MV-4-11 (cell line): ENCODE measurements at regions not wholly inside any gene's neighbourhood (a gene's known extent, or its start where the extent isn't known, plus 50 kb on each side); places are given as distances from the start of the nearest gene placed in this dataset.
"Not testable (repeated sequence)": the region's sequence is repeated elsewhere in the genome, so short reads cannot be mapped to it uniquely, and the experiment has no call there.

Experiments used
- DNase-seq: peaks from one replicate; lab custom pipeline; 2025; lab: John Stamatoyannopoulos, UW

GRCh38 chr4:156312261-156312847, 358.7 kb upstream of the CTSO start:
- peak; percentile 23 for DNase-seq

GRCh38 chr4:156309031-156309430, 355.4 kb upstream of the CTSO start:
- no peak for DNase-seq

- no peak for DNase-seq
Measured at GRCh38 chr4:156303708-156304107, 350.0 kb upstream of the CTSO start.

DNA sequence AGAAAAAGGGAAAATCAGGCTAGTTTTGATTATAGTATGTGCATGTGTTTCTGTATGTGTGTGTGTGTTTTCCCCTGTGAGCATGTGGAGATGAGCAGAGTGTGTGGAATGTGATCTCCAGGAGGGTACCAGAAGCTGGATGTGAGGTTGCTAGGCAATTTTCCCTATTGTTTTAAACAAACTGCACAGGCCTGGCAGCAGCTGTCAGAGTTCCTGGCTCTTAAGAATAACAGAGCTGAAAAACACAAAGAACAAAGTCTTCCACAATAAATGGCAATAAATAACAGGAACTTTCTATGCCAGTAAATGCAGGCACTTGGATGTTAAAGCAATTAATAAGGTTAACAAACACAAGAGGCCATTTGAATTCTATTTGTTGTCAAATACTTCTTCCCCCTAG, 344.6 kb upstream of the CTSO start:
- no peak for DNase-seq

DNA sequence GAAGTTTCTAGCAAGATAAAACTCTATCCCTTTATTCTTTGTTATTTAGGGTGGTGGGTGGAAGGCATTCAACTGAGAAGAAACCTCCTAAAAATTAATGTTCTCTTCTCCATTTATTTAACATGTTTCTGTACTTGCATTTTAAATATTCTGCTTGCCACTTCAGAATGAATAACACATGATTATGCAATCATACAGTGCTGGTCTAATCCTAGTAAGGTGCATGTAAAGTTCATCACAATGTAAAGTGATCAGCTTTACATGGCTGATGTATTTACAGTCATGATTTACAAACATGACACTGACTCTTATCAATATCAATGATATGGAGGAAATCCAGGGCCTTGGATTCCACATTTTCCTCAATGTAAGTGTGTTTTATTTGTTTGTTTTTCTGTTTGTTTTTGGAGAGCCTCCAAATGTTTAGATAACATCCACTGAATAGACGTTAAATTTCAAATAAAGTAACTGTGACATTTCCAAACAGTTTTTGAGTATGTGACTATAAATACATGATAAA, 342.1 kb upstream of the CTSO start:
- peak; percentile 25 for DNase-seq

- peak; percentile 85 for DNase-seq
Measured at GRCh38 chr4:156294577-156294976, 340.9 kb upstream of the CTSO start.

DNA sequence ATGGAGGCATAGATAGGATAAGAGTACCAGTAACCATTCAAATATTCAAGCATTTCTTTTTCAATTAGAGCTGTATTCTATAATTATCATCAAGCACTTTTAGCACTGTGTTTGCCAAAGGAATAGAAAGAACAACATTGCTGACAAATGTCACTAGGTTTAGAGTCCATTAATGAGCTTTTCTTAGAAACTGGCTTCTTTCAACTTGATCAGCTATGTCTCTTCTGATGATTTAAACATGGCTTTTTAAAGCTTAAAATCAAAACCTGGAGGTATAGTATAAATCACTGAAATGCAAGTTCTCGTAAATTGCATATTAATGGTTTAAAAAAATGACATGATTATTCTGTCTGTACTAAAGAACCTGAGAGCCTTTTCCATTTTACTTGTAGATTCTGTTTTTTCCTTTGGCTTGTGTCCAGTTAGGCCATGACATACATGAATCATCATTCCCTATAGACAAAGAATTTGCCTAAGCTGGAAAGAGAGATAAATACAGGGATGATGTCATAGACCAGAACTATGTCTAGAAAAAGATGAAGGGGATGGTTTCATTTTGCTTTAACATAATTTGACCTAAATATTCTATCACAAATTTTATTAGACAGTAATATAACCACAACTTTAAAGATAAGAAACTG, 340.1 kb upstream of the CTSO start:
- DNase-seq: no peak

- DNase-seq: no peak
Measured at GRCh38 chr4:156291317-156291716, 337.7 kb upstream of the CTSO start.

DNA sequence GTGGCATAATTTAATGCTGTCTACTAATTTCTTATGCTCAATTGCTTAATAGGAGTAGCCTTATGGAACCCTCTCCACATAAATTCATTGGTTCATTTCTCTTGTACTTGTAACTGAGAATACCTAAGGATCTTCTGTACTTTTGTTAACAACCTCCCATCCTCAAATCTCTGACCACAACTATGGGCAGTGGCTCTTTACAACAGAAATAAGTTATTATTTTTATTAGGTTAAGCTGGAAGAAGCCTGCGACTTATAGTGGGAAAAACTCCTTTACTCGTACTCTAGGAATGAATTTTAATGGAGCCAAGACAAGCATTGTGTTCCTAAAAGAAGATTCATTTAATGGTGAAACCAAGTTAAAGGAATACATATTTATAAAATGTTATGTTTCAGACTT, 337.1 kb upstream of the CTSO start:
- DNase-seq: no peak

DNA sequence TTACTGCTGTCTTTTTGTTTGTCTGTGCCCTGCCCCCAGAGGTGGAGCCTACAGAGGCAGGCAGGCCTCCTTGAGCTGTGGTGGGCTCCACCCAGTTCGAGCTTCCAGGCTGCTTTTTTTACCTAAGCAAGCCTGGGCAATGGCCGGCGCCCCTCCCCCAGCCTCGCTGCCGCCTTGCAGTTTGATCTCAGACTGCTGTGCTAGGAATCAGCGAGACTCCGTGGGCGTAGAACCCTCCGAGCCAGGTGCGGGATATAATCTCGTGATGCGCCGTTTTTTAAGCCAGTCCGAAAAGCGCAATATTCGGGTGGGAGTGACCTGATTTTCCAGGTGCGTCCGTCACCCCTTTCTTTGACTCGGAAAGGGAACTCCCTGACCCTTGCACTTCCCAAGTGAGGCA, 336.4 kb upstream of the CTSO start:
- not testable (repeated sequence) for DNase-seq

DNA sequence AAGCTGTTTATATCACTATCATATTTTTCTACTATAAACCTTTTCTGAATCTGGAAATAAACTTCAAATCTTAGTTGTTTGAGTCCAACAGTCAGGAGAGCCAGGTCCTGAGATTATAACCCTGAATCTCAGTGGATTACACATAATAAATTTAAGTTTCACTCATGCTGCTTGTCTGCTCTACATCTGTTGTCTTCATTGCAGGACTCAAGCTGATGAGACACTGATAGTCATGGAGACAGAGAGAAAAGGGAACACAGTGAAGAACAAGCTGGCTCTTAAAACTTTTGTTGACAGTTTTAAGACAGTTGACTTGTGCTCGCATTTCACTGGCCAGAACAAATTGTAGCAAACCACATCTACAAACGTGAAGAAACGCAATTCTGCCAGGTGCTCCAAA, 327.0 kb upstream of the CTSO start:
- no peak for DNase-seq

DNA sequence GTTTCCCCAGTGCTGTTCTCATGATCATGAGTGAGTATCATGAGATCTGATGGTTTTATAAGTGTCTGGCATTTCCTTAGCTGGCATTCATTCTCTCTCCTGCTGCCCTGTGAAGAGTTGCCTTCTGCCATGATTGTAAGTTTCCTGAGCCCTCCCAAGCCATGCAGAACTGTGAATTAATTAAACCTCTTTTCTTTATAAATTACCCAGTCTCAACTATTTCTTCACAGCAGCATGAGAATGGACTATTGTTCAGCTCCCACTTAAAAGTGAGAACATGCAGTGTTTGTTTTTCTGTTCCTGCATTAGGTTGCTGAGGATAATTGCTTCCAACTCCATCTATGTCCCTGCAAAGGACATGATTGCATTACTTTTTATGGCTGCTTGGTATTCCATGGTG, 311.7 kb upstream of the CTSO start:
- DNase-seq: no peak

DNA sequence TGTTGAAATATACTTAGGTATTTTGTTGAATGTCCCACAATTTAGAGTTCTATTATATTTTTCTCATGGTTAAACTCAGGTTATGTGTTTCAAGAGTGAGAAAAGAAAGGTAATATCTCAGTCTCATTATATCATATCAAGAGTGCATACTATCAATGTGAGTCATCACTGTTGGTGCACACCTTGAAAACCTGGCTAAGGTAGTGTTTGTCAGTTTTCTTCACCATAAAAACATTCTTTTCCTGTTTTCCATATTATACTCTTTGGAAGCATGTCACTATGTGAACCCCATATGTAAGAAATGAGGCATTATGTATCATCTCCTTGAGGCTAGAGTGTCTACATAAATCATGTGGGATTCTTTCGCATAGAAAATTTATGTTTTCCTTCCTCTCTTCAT, 307.6 kb upstream of the CTSO start:
- no peak for DNase-seq

DNA sequence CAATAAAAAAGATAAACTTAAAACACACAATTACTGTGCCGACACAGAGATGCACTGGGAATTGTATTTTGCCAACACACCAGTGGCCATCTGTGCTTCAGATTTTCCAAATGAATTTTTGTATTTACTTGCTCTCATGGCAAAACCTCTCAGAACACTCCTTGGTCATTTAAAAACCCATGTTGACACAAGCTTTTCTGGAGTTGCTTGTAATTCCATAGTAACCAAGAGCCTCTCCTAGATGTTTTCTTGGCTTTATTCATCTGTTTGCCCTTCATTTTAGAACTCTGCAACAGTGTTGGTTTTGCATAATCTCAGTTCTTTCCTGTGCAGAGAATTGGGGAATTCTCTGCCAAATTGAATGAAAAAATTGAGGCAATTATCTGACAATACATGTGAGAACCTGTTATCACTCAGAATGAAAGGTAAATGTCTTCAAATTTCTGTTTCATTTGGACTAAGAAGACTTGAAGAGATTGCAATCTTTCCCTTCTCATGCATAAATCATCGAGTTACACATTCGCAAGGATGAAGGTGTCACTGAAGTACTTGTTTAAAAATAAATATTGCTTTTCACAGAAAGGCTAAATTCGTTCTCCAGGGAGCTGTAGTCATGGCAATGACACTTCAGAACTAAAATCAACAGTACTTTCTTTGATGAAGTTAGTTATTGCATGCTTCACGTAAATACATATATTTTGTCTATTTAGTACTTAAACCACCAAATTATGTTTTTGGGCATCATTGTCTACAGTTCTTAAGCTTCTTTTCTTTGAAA, 301.8 kb upstream of the CTSO start:
- no peak for DNase-seq

DNA sequence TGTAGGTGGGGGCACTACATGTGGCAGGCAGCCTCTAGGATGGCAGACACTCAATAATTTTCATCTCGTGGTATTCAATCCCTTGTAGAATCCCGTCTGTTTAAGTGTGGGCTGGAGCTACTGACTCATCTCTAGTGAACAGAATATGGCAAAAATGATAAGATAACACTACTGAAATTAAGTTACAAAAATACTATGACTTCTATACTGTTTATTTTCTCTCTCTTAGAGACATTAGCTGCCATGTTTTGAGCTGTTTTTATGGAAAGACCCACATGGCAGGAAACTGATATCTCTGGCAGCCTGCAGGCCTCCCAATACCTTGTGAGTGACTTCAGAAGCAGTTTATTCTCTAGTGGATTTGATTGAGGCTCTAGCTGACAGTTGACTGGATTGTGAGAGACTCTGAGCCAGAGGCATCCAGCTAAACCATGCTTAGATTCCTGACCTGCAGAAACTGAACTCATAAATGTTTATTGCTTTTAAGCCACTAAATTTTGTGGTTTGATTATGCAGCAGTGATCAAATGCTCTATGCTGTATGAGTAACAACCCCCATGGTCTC, 298.8 kb upstream of the CTSO start:
- no peak for DNase-seq

- no peak for DNase-seq
Measured at GRCh38 chr4:156251373-156252065, 297.9 kb upstream of the CTSO start.

- DNase-seq: peak; percentile 59
Measured at GRCh38 chr4:156248917-156249316, 295.3 kb upstream of the CTSO start.

GRCh38 chr4:156247470-156247869, 293.8 kb upstream of the CTSO start:
- DNase-seq: peak; percentile 41

DNA sequence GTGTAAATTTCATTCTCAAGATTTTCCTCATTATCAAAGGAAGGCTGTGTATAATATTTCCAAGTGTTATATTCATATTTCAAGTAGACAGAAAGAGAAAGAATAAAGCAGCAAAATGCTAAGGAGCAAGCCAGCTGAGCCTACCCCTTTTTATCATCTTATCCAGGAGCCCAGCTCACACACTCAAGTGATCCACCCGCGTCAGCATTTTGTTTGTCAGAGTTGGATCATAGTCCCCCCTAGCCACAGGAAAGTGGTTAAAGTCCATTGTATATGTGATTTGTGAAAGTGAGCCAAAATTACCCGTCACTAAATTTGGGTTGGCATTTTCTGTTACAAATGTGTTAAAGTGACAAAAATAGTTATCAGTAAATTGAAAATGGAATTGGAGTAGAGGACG, 289.3 kb upstream of the CTSO start:
- DNase-seq: no peak

DNA sequence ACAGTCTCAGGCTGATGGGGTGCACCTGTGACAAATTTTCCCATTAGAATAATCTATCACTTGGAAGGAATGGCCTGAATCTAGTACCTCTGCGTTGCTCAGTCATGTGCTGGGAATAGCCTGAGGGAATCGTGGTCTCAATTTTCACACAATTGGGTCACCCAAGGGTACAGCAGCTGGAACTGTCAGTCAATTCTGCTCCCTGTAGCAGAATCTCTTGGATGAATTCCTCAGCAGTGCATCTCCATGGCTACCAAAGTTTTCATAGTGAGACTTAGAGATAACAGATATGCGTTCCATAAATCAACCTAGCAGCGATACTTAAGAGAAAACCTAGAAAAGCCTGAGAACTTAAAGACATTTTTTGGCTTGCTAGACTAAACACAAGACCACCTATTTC, 288.7 kb upstream of the CTSO start:
- DNase-seq: no peak

DNA sequence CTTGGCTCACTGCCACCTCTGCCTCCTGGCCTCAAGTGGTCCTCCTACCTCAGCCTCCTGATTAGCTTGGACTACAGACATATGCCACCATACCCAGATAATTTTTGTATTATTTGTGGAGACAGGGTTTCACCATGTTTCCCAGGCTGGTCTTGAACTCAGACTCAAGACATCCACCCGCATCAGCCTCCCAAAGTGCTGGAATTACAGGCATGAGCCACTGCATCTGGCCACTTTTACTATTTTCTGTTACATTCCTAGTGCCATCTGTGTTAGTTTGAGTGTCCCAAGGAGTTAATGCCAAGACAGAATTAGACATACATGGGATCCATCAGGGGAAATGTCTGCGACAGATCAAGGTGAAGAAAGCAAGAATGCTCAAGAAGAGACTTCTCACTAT, 288.2 kb upstream of the CTSO start:
- DNase-seq: no peak

GRCh38 chr4:156238171-156238570, 284.5 kb upstream of the CTSO start:
- no peak for DNase-seq
